ENCODE measurements at regions not wholly inside any gene's neighbourhood (a gene's known extent, or its start where the extent isn't known, plus 50 kb on each side); places are given as distances from the start of the nearest gene placed in this dataset.
"Not testable (repeated sequence)": the region's sequence is repeated elsewhere in the genome, so short reads cannot be mapped to it uniquely, and the experiment has no call there.

DNA sequence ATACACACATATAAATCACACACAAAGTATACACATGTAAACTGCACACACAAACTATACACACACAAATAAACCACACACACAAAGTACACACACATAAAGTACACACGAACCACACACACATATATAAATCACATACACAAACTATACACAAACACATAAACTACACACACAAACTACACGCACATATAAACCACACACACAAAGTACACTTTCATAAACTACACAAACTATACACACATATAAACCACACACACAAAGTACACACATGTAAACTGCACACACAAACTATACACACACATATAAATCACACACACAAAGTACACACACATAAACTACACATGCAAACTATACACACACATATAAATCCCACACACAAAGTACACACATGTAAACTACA lies 347.3 kb downstream of the CNTNAP3B start:
- H3K27me3 ChIP-seq (ENCODE audit: control insufficient read depth, insufficient read depth, low read length); H3K4me3 ChIP-seq (ENCODE audit: insufficient read depth, low read depth, low read length); DNase-seq; H3K36me3 ChIP-seq (replicated peaks; ENCODE audit: control insufficient read depth, insufficient read depth, low read length): not testable (repeated sequence)

DNA sequence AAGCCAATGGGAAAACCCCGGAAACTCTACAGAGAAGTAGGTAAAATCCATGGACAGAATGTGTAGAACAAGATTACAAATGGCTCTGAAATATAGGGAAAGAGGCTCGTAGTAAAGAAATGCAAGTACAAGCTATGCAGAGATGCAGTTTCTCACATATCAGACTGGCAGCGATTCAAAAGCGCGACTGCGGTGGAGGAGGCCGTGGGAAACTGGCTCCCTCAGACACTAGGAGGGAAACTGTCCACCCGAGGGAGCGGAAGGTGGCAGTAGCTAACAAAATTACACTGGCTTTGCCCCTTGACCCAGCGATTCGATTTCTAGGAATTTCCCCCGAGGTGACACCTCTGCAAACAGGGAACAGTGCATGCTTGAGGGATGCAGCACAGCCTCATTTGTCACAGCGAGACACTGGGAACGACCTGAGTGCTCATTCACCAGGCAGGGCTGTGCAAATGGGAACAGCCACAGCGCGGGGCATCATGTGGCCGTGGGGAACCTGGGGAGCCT lies 349.3 kb downstream of the CNTNAP3B start:
- DNase-seq, result peak; percentile 14
- H3K36me3 ChIP-seq (replicated peaks; ENCODE audit: control insufficient read depth, insufficient read depth, low read length); H3K27me3 ChIP-seq (ENCODE audit: control insufficient read depth, insufficient read depth, low read length); H3K4me3 ChIP-seq (ENCODE audit: insufficient read depth, low read depth, low read length): not testable (repeated sequence)

DNA sequence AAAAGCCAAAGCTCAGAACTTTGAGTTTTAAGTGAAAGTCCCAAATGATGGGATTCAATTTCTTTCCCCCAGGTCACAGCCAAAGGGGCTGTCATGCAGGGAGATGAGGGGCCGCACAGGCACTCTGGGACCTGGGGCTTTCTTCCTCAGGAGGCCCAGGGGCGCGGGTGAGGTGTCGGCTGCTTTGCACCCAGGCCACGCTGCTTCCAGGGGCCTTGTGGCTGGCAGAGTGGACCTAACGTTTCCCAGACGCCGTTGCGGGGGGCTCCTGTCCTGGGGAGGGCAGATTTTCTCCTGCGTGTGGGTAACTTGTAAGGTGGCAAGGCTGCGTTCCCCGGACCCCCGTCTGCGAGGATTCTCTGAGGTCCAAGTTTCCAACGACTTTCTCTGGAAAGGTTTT lies 350.0 kb downstream of the CNTNAP3B start:
- not testable (repeated sequence) for H3K27me3 ChIP-seq (ENCODE audit: control insufficient read depth, insufficient read depth, low read length); DNase-seq

DNA sequence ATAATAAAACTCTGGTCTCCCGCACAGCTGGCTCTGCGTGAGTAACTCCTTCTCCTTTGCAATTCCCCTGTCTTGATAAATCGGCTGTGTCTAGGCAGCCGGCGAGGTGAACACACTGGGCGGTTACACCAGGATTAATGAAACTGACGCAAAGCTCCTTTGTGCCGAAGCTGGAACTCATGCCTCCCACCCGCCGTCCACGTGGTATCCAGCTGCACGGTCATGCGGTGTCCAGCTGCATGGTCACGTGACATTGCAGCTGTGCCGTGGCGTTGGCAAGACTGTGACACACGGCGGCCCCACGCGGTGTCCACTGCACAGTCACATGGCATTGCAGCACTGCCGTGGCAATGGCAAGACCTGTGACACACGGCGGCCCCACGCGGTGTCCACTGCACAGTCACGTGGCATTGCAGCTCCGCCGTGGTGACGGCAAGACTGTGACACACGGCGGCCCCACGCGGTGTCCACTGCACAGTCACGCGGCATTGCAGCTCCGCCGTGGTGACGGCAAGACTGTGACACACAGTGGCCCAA lies 350.6 kb downstream of the CNTNAP3B start:
- not testable (repeated sequence) for H3K27me3 ChIP-seq (ENCODE audit: control insufficient read depth, insufficient read depth, low read length); DNase-seq; H3K4me3 ChIP-seq (ENCODE audit: insufficient read depth, low read depth, low read length); H3K36me3 ChIP-seq (replicated peaks; ENCODE audit: control insufficient read depth, insufficient read depth, low read length)

More for the DNA sequence above, 350.0 kb downstream of the CNTNAP3B start:
- H3K4me3 ChIP-seq (ENCODE audit: insufficient read depth, low read depth, low read length); H3K36me3 ChIP-seq (replicated peaks; ENCODE audit: control insufficient read depth, insufficient read depth, low read length): not testable (repeated sequence)

DNA sequence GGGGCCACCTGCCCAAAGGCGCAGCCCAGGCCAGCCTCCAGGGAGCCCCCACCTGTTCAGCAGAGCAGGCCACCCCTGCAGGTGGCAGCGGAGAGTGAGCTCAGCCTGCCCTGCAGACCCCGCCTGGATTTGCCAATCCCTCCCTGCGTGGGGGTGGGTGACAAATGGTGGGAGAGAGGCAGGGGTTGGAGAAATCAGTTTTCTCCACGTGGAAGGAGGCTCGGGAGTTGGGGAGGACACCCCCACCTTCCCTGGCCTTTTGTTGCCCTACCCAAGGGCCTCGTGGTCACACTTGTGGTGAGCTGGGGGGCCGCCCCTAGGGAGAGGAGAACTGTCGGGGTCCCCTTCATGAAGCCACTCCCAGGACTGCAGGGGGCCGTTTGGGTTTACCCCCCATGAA lies 351.7 kb downstream of the CNTNAP3B start:
- not testable (repeated sequence) for DNase-seq; H3K36me3 ChIP-seq (replicated peaks; ENCODE audit: control insufficient read depth, insufficient read depth, low read length); H3K4me3 ChIP-seq (ENCODE audit: insufficient read depth, low read depth, low read length); H3K27me3 ChIP-seq (ENCODE audit: control insufficient read depth, insufficient read depth, low read length)

DNA sequence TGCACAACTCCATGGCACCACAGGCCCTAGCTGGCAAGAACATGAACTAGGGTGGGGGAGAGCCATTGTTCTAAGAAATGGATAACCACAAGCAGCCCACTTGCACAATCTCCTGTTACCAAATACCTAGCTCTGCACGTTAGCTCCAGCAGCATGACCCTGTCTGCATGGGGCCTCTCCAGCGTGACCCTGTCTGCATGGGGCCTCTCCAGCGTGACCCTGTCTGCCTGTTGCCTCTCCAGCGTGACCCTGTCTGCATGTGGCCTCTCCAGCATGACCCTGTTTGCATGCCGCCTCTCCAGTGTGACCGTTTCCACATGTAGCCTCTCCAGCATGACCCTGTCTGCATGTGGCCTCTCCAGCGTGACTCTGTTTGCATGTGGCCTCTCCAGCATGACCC lies 356.7 kb downstream of the CNTNAP3B start:
- not testable (repeated sequence) for H3K4me3 ChIP-seq (ENCODE audit: insufficient read depth, low read depth, low read length); H3K36me3 ChIP-seq (replicated peaks; ENCODE audit: control insufficient read depth, insufficient read depth, low read length); DNase-seq; H3K27me3 ChIP-seq (ENCODE audit: control insufficient read depth, insufficient read depth, low read length)

DNA sequence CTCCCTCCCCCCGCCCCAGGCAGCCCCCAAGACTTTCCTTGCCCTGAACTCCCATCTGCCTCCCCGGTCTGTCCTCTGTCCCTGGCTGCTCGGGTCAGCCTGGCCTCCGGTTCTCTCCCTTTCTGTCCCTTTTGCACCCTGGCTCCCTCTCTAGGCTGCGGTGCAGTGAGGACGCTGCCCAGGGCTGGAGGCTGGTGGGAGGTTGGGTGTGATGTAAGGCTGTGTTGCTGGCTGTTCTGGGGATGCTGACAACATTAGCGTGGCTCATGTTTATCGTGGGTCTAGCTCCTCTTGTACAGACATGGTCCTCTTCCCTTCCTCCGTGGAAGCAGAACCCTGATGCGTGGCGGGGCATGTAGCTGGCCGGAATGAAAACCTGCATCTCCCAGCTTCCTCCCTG lies 357.5 kb downstream of the CNTNAP3B start:
- H3K27me3 ChIP-seq (ENCODE audit: control insufficient read depth, insufficient read depth, low read length); H3K4me3 ChIP-seq (ENCODE audit: insufficient read depth, low read depth, low read length); H3K36me3 ChIP-seq (replicated peaks; ENCODE audit: control insufficient read depth, insufficient read depth, low read length); DNase-seq: not testable (repeated sequence)

DNA sequence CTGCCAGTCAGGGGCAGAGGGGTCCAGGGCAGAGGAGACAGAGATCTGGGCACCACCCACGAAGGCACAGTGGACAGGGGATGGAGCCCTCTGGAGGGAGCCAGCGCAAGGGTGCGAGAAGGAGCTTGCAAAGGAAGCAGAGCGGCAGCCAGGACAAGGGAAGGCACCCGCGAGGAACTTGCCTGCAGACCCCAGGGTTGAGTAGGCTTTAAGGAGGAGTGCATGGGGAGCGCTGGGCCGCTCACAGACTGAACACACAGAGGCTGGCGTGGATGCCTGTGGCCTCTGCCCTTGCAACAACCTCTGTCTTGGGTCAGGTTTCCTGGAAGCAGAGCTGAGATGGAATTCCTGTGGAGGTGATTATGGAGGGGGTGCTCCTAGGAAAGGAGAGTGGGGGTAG lies 374.4 kb downstream of the CNTNAP3B start:
- not testable (repeated sequence) for H3K27me3 ChIP-seq (ENCODE audit: control insufficient read depth, insufficient read depth, low read length); H3K36me3 ChIP-seq (replicated peaks; ENCODE audit: control insufficient read depth, insufficient read depth, low read length); H3K4me3 ChIP-seq (ENCODE audit: insufficient read depth, low read depth, low read length); DNase-seq

DNA sequence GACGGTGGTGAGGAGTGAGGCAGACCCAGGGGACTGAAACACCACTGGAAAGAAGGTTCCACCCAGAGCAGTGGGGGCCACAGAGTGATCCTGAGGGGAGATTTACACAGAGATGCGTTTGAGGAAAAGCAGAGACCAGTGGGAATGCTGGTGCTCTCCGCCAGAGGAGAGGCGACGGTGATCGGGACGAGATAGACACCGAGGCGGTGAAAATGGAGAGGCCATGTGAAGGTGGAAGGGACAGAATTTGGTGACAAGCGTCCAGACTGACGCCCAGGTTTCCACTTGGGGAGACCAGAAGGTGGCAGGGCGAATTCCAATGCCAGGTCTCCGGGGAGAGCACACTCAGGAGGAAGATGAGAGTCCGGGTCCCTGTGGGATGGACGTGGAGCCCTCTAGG lies 374.8 kb downstream of the CNTNAP3B start:
- not testable (repeated sequence) for H3K27me3 ChIP-seq (ENCODE audit: control insufficient read depth, insufficient read depth, low read length); DNase-seq; H3K36me3 ChIP-seq (replicated peaks; ENCODE audit: control insufficient read depth, insufficient read depth, low read length); H3K4me3 ChIP-seq (ENCODE audit: insufficient read depth, low read depth, low read length)

DNA sequence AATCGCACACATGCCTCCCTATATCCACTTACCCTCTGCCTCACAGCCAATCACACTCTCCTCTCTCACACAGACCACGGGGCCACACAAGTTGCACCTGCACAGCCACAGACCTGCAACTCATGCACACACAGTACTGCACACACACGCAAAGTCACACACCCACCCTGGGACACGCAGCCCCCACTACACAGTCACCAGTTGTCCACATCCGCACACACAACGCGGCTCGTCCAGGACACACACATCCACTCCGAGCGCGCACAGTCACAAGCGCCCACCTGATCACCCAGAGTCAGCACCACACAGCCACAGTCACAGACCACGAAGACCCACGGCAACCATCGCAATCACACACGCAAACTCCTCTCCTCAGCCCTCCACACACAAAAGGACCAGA lies 387.3 kb downstream of the CNTNAP3B start:
- not testable (repeated sequence) for H3K27me3 ChIP-seq (ENCODE audit: control insufficient read depth, insufficient read depth, low read length); H3K36me3 ChIP-seq (replicated peaks; ENCODE audit: control insufficient read depth, insufficient read depth, low read length); DNase-seq; H3K4me3 ChIP-seq (ENCODE audit: insufficient read depth, low read depth, low read length)

DNA sequence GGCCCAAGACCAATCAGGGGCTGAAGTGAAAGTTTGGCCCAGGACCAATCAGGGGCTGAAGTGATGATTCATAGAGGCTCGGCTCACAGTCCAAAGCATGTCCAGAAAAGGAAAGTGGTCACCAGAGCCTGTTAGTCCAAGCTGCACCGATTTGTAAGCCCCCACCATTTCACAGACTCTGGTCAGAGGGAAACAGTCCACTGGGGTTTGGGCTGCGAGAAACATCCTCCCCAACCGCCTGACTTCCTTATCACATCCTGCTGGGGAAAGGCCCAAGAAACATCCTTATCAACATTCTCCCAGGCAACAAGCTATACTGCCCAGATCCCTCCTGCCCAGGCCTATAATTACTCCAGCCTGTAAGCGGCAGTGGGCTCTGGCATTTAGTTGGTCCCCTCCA lies 388.1 kb downstream of the CNTNAP3B start:
- not testable (repeated sequence) for H3K36me3 ChIP-seq (replicated peaks; ENCODE audit: control insufficient read depth, insufficient read depth, low read length); H3K4me3 ChIP-seq (ENCODE audit: insufficient read depth, low read depth, low read length); H3K27me3 ChIP-seq (ENCODE audit: control insufficient read depth, insufficient read depth, low read length); DNase-seq

DNA sequence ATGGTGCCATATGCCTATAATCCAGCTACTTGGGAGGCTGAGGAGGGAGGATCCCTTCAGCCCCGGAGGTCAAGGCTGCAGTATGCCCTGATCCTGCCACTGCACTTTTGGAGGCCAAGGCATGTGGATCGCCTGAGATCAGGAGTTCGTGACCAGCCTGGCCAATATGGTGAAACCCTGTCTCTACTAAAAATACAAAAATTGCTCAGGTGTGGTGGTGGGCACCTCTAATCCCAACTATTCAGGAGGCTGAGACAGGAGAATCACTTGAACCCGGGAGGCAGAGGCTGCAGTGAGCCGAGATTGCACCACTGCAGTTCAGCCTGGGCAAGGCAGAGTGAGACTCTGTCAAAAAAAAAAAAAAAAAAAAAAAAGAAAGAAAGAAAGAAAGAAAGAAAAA lies 390.5 kb downstream of the CNTNAP3B start:
- H3K36me3 ChIP-seq (replicated peaks; ENCODE audit: control insufficient read depth, insufficient read depth, low read length); H3K27me3 ChIP-seq (ENCODE audit: control insufficient read depth, insufficient read depth, low read length); DNase-seq; H3K4me3 ChIP-seq (ENCODE audit: insufficient read depth, low read depth, low read length): not testable (repeated sequence)

- not testable (repeated sequence) for DNase-seq; H3K27me3 ChIP-seq (ENCODE audit: control insufficient read depth, insufficient read depth, low read length); H3K4me3 ChIP-seq (ENCODE audit: insufficient read depth, low read depth, low read length); H3K36me3 ChIP-seq (replicated peaks; ENCODE audit: control insufficient read depth, insufficient read depth, low read length)
Observed at GRCh38 chr9:41699190-41699589, 430.0 kb downstream of the CNTNAP3B start.

DNA sequence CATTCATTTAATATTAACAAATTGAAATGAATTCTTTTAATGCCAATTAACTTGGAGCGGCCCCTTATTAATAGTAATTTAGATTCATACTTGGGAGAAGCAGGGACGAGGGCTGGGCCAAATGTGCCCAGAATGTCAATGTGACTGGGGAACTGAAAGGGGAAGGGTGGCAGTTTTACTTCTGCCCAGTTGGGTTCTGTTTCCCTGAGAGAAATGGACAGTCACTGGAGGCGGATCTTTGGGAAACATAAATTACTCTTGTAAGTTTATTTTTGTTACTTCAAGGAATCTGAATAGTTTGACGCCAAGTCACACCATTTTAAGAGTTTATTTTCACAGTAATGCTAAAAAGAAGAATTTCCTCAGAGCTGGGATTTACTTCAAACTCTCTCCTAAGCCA lies 432.1 kb downstream of the CNTNAP3B start:
- not testable (repeated sequence) for H3K4me3 ChIP-seq (ENCODE audit: insufficient read depth, low read depth, low read length); H3K36me3 ChIP-seq (replicated peaks; ENCODE audit: control insufficient read depth, insufficient read depth, low read length); DNase-seq; H3K27me3 ChIP-seq (ENCODE audit: control insufficient read depth, insufficient read depth, low read length)

- H3K36me3 ChIP-seq (replicated peaks; ENCODE audit: control insufficient read depth, insufficient read depth, low read length); H3K27me3 ChIP-seq (ENCODE audit: control insufficient read depth, insufficient read depth, low read length); DNase-seq: not testable (repeated sequence)
- H3K4me3 ChIP-seq (ENCODE audit: insufficient read depth, low read depth, low read length), result peak overlapping the region; percentile 12; the same call in 1 of the 2 replicates
Observed at GRCh38 chr9:41679312-41679711, 449.9 kb downstream of the CNTNAP3B start.

- peak; percentile 71 for DNase-seq
Observed at GRCh38 chr9:41663497-41664036, 465.7 kb downstream of the CNTNAP3B start.

More at GRCh38 chr9:41663497-41664036, 465.7 kb downstream of the CNTNAP3B start:
- not testable (repeated sequence) for H3K27me3 ChIP-seq (ENCODE audit: control insufficient read depth, insufficient read depth, low read length); H3K36me3 ChIP-seq (replicated peaks; ENCODE audit: control insufficient read depth, insufficient read depth, low read length)
- peak overlapping the region; percentile 31 for H3K4me3 ChIP-seq (ENCODE audit: insufficient read depth, low read depth, low read length)
